Fibroblast of villous mesenchyme (primary cell): ENCODE measurements at regions not wholly inside any gene's neighbourhood (a gene's known extent, or its start where the extent isn't known, plus 50 kb on each side); places are given as distances from the start of the nearest gene placed in this dataset.

Experiments
- DNase-seq: peaks from one replicate; pipeline ENCODE4 v3.0.0-alpha.2; 2010; ENCODE audit warnings: low read depth
- H3K4me3 ChIP-seq: 2 replicates; pipeline ENCODE4 v1.5.1; 2011; ENCODE audit warnings: low read depth, mild to moderate bottlenecking, low read length
- CTCF ChIP-seq: IDR thresholded peaks from 2 replicates; pipeline ENCODE4 v1.5.1; 2012; ENCODE audit warnings: low read depth, mild to moderate bottlenecking, low read length; ENCODE audit not compliant: insufficient read depth

- no peak for DNase-seq
- H3K4me3 ChIP-seq, result no peak overlapping the region
- TF ChIP-seq CTCF, result no peak
These were observed 54.4 kb upstream of the TMPRSS2 start for GRCh38 chr21:41562101-41563000.

- TF ChIP-seq CTCF, result no peak
- H3K4me3 ChIP-seq, result no peak overlapping the region
- DNase-seq, result no peak
These were observed 53.7 kb upstream of the TMPRSS2 start for GRCh38 chr21:41561701-41562100.

- TF ChIP-seq CTCF, result no peak
- no peak overlapping the region for H3K4me3 ChIP-seq
- DNase-seq, result no peak
These were observed 52.8 kb upstream of the TMPRSS2 start for GRCh38 chr21:41560661-41561158.

- no peak for TF ChIP-seq CTCF
- H3K4me3 ChIP-seq, result no peak overlapping the region
- peak; percentile 81 for DNase-seq
These were observed 52.0 kb upstream of the TMPRSS2 start for GRCh38 chr21:41559658-41560631.

GRCh38 chr21:41558842-41559241, 50.9 kb upstream of the TMPRSS2 start:
- no peak for TF ChIP-seq CTCF
- DNase-seq, result no peak
- H3K4me3 ChIP-seq, result no peak overlapping the region

GRCh38 chr21:41557884-41558283, 49.9 kb upstream of the TMPRSS2 start:
- no peak for DNase-seq
- no peak for TF ChIP-seq CTCF
- no peak overlapping the region for H3K4me3 ChIP-seq
